ENCODE measurements at regions not wholly inside any gene's neighbourhood (a gene's known extent, or its start where the extent isn't known, plus 50 kb on each side); places are given as distances from the start of the nearest gene placed in this dataset.

GRCh38 chr6:106856227-106856874 is 118.2 kb downstream of the CD24 start:
- DNase-seq = no peak
- H3K36me3 Mint-ChIP-seq (ENCODE audit: low read depth) = no peaks in the 10 kb centered on the region
- H3K27ac Mint-ChIP-seq = no peak overlapping the region
- H3K27me3 Mint-ChIP-seq = peaks cover 9% of the 10 kb centered on the region
- H3K4me3 Mint-ChIP-seq = no peak overlapping the region
- no peaks in the 10 kb centered on the region for H3K9me3 ChIP-seq (ENCODE audit: control insufficient read depth, low read length, poor library complexity, severe bottlenecking)
- no peaks in the 10 kb centered on the region for H3K4me1 Mint-ChIP-seq
- no peak for ATAC-seq

- peaks cover 12% of the 10 kb centered on the region for H3K27me3 Mint-ChIP-seq
- DNase-seq (no peak), ATAC-seq (no peak)
- H3K9me3 ChIP-seq (ENCODE audit: control insufficient read depth, low read length, poor library complexity, severe bottlenecking) = no peaks in the 10 kb centered on the region
- no peaks in the 10 kb centered on the region for H3K4me1 Mint-ChIP-seq
- H3K27ac Mint-ChIP-seq = no peak overlapping the region
- H3K36me3 Mint-ChIP-seq (ENCODE audit: low read depth) = no peaks in the 10 kb centered on the region
- H3K4me3 Mint-ChIP-seq = no peak overlapping the region
Observed at GRCh38 chr6:106855117-106855516, 119.4 kb downstream of the CD24 start.

- Mint-ChIP-seq H3K27me3 (peaks cover 13% of the 10 kb centered on the region), H3K36me3 (ENCODE audit: low read depth) (no peaks in the 10 kb centered on the region), H3K4me1 (no peaks in the 10 kb centered on the region), H3K4me3 (no peak overlapping the region), H3K27ac (no peak overlapping the region)
- DNase-seq (no peak), ATAC-seq (no peak)
- no peaks in the 10 kb centered on the region for H3K9me3 ChIP-seq (ENCODE audit: control insufficient read depth, low read length, poor library complexity, severe bottlenecking)
Observed at GRCh38 chr6:106849676-106850332, 124.7 kb downstream of the CD24 start.

GRCh38 chr6:106849120-106849519 is 125.4 kb downstream of the CD24 start:
- no peaks in the 10 kb centered on the region for H3K9me3 ChIP-seq (ENCODE audit: control insufficient read depth, low read length, poor library complexity, severe bottlenecking)
- Mint-ChIP-seq H3K4me1 (no peaks in the 10 kb centered on the region), H3K4me3 (no peak overlapping the region), H3K27me3 (peaks cover 11% of the 10 kb centered on the region), H3K36me3 (ENCODE audit: low read depth) (no peaks in the 10 kb centered on the region), H3K27ac (no peak overlapping the region)
- no peak for ATAC-seq
- DNase-seq = no peak

GRCh38 chr6:106847116-106847515 is 127.4 kb downstream of the CD24 start:
- H3K27ac Mint-ChIP-seq = no peak overlapping the region
- ATAC-seq (no peak), DNase-seq (no peak)
- H3K4me1 Mint-ChIP-seq = no peaks in the 10 kb centered on the region
- H3K36me3 Mint-ChIP-seq (ENCODE audit: low read depth) = no peaks in the 10 kb centered on the region
- H3K27me3 Mint-ChIP-seq = peaks cover 30% of the 10 kb centered on the region
- H3K9me3 ChIP-seq (ENCODE audit: control insufficient read depth, low read length, poor library complexity, severe bottlenecking) = no peaks in the 10 kb centered on the region
- H3K4me3 Mint-ChIP-seq = no peak overlapping the region

- no peaks in the 10 kb centered on the region for H3K36me3 Mint-ChIP-seq (ENCODE audit: low read depth)
- H3K27ac Mint-ChIP-seq = no peak overlapping the region
- peaks cover 27% of the 10 kb centered on the region for H3K27me3 Mint-ChIP-seq
- H3K4me3 Mint-ChIP-seq = no peak overlapping the region
- ATAC-seq = no peak
- H3K9me3 ChIP-seq (ENCODE audit: control insufficient read depth, low read length, poor library complexity, severe bottlenecking) = no peaks in the 10 kb centered on the region
- no peak for DNase-seq
- no peaks in the 10 kb centered on the region for H3K4me1 Mint-ChIP-seq
Observed at GRCh38 chr6:106844930-106845329, 129.6 kb downstream of the CD24 start.

GRCh38 chr6:106832766-106833510 is 141.6 kb downstream of the CD24 start:
- DNase-seq = no peak
- no peak for ATAC-seq
- Mint-ChIP-seq H3K4me3 (no peak overlapping the region), H3K36me3 (ENCODE audit: low read depth) (no peaks in the 10 kb centered on the region), H3K27ac (no peak overlapping the region), H3K27me3 (peaks cover 46% of the 10 kb centered on the region), H3K4me1 (peaks cover 2% of the 10 kb centered on the region)
- H3K9me3 ChIP-seq (ENCODE audit: control insufficient read depth, low read length, poor library complexity, severe bottlenecking) = no peaks in the 10 kb centered on the region

GRCh38 chr6:106830930-106831329 is 143.6 kb downstream of the CD24 start:
- Mint-ChIP-seq H3K4me1 (peaks cover 2% of the 10 kb centered on the region), H3K4me3 (no peak overlapping the region), H3K27ac (no peak overlapping the region), H3K36me3 (ENCODE audit: low read depth) (no peaks in the 10 kb centered on the region), H3K27me3 (peaks cover 36% of the 10 kb centered on the region)
- no peaks in the 10 kb centered on the region for H3K9me3 ChIP-seq (ENCODE audit: control insufficient read depth, low read length, poor library complexity, severe bottlenecking)
- ATAC-seq (no peak), DNase-seq (no peak)

- no peak for ATAC-seq
- peaks cover 24% of the 10 kb centered on the region for H3K27me3 Mint-ChIP-seq
Observed at GRCh38 chr6:106829451-106829850, 145.1 kb downstream of the CD24 start.

GRCh38 chr6:106827081-106827480 is 147.4 kb downstream of the CD24 start:
- H3K27me3 Mint-ChIP-seq = peaks cover 10% of the 10 kb centered on the region
- H3K4me1 Mint-ChIP-seq = peaks cover 2% of the 10 kb centered on the region
- no peak for ATAC-seq
- H3K27ac Mint-ChIP-seq = no peak overlapping the region
- H3K4me3 Mint-ChIP-seq = no peak overlapping the region
- DNase-seq = no peak
- H3K36me3 Mint-ChIP-seq (ENCODE audit: low read depth) = no peaks in the 10 kb centered on the region
- H3K9me3 ChIP-seq (ENCODE audit: control insufficient read depth, low read length, poor library complexity, severe bottlenecking) = no peaks in the 10 kb centered on the region

More at GRCh38 chr6:106829451-106829850, 145.1 kb downstream of the CD24 start:
- H3K27ac Mint-ChIP-seq = no peak overlapping the region
- no peaks in the 10 kb centered on the region for H3K36me3 Mint-ChIP-seq (ENCODE audit: low read depth)
- DNase-seq = no peak
- H3K4me1 Mint-ChIP-seq = peaks cover 2% of the 10 kb centered on the region
- no peak overlapping the region for H3K4me3 Mint-ChIP-seq
- no peaks in the 10 kb centered on the region for H3K9me3 ChIP-seq (ENCODE audit: control insufficient read depth, low read length, poor library complexity, severe bottlenecking)

- H3K9me3 ChIP-seq (ENCODE audit: control insufficient read depth, low read length, poor library complexity, severe bottlenecking) = no peaks in the 10 kb centered on the region
- peaks cover 23% of the 10 kb centered on the region for H3K27me3 Mint-ChIP-seq
- DNase-seq = no peak
- ATAC-seq = no peak
- H3K36me3 Mint-ChIP-seq (ENCODE audit: low read depth) = no peaks in the 10 kb centered on the region
- H3K4me3 Mint-ChIP-seq = no peak overlapping the region
- no peaks in the 10 kb centered on the region for H3K4me1 Mint-ChIP-seq
- H3K27ac Mint-ChIP-seq = no peak overlapping the region
Observed at GRCh38 chr6:106825156-106825555, 149.4 kb downstream of the CD24 start.

- H3K4me3 Mint-ChIP-seq = no peak overlapping the region
- H3K9me3 ChIP-seq (ENCODE audit: control insufficient read depth, low read length, poor library complexity, severe bottlenecking) = no peaks in the 10 kb centered on the region
- no peaks in the 10 kb centered on the region for H3K4me1 Mint-ChIP-seq
- H3K27me3 Mint-ChIP-seq = peaks cover 29% of the 10 kb centered on the region
- DNase-seq (no peak), ATAC-seq (no peak)
- H3K27ac Mint-ChIP-seq = no peak overlapping the region
- H3K36me3 Mint-ChIP-seq (ENCODE audit: low read depth) = no peaks in the 10 kb centered on the region
Observed at GRCh38 chr6:106823732-106824351, 150.7 kb downstream of the CD24 start.

GRCh38 chr6:106823058-106823457 is 151.5 kb downstream of the CD24 start:
- no peak overlapping the region for H3K27ac Mint-ChIP-seq

More at GRCh38 chr6:106823058-106823457, 151.5 kb downstream of the CD24 start:
- ATAC-seq = no peak
- Mint-ChIP-seq H3K4me3 (no peak overlapping the region), H3K36me3 (ENCODE audit: low read depth) (no peaks in the 10 kb centered on the region), H3K27me3 (peaks cover 29% of the 10 kb centered on the region), H3K4me1 (no peaks in the 10 kb centered on the region)
- no peaks in the 10 kb centered on the region for H3K9me3 ChIP-seq (ENCODE audit: control insufficient read depth, low read length, poor library complexity, severe bottlenecking)
- no peak for DNase-seq

All from T-helper 17 cell (primary cell).